ENCODE measurements at regions not wholly inside any gene's neighbourhood (a gene's known extent, or its start where the extent isn't known, plus 50 kb on each side); places are given as distances from the start of the nearest gene placed in this dataset.

DNA sequence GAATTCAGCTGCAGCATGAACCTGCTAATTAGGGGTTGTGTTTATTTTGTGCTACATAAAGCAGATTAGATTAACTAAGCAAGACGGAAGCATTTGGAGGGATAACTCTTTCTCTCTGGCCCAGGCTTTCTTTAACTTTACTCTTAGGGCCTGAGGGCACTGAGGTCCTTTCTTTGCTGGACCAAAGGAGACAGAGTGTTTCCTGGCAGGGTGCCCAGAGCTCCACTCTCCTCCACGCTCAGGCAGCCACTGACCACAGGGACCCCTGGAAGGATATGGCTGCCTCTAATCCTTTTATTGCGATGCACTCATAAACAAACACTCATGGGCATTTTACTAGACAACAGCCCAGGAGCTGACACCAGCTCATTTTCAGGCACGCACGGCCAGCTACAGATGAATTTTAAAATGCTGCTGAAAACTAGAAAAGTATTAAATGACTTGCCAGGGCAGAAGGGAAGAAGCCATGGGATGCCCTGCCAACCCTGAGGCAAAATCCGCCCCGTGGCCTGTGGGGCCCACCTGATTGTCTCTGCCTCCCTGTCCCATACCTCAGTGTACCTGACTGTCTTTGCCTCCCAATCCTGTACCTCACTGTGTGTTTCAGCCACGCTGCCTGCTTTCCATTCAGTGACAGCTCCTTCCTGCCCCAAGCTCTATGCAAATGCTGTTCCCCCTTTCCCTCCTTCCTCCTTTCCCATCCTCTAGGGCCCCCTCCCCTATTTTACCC is 192.6 kb upstream of the NAV2 start:
- intact Hi-C loops (cut with DNase I), result no loop called here
- TF ChIP-seq CTCF (IDR thresholded peaks at IDR 0.05), result no peak
- no peaks in the 10 kb centered on the region for H3K9me3 ChIP-seq
- H3K4me3 ChIP-seq, result no peak overlapping the region
- no peaks in the 10 kb centered on the region for H3K4me1 ChIP-seq
- H3K27ac ChIP-seq, result no peak overlapping the region
- 76 to 84% (median 83%) methylated on average over 8 of the region's 8 CpGs for WGBS, 3 donors
- no peak for ATAC-seq
- H3K27me3 ChIP-seq (ENCODE audit: insufficient read depth in 3 of 3, low read length in 2 of 3), result no peaks in the 10 kb centered on the region
- no peaks in the 10 kb centered on the region for H3K36me3 ChIP-seq (ENCODE audit: insufficient read depth in 1 of 2, low read depth in 1 of 2)
- DNase-seq, result no peak

DNA sequence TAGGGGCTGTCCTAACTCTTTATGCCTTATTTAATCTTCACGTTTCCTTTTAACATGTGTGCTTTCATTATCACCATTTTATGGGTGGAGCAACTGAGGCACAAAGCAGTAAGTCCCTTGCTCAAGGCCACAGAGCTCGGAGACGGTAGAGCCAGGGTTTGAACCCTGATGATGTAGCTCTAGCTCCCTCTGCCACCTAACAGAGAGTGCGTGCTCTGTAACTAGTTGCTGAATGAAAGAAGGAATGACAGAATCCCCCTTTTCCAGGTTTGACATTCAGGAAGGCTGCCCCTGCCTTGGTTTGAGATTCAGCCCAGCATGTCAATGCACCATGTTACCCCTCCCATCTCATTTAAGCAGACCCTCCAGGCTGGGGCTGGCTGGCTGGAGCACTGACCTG is 193.3 kb upstream of the NAV2 start:
- no peaks in the 10 kb centered on the region for H3K4me1 ChIP-seq
- DNase-seq, result no peak
- no peaks in the 10 kb centered on the region for H3K9me3 ChIP-seq
- no peak overlapping the region for H3K4me3 ChIP-seq
- H3K27me3 ChIP-seq (ENCODE audit: insufficient read depth in 3 of 3, low read length in 2 of 3), result no peaks in the 10 kb centered on the region
- TF ChIP-seq CTCF (IDR thresholded peaks at IDR 0.05), result no peak
- H3K27ac ChIP-seq, result no peak overlapping the region
- no peaks in the 10 kb centered on the region for H3K36me3 ChIP-seq (ENCODE audit: insufficient read depth in 1 of 2, low read depth in 1 of 2)
- no peak for ATAC-seq
- intact Hi-C loops (cut with DNase I), result no loop called here
- 70 to 83% (median 77%) methylated on average over 4 of the region's 4 CpGs for WGBS, 3 donors

- Histone ChIP-seq H3K27ac (no peak overlapping the region), H3K27me3 (ENCODE audit: insufficient read depth in 3 of 3, low read length in 2 of 3) (peaks cover 0 to 20% (median 3%) of the 10 kb centered on the region in 3 donors), H3K4me3 (no peak overlapping the region), H3K36me3 (ENCODE audit: insufficient read depth in 1 of 2, low read depth in 1 of 2) (no peaks in the 10 kb centered on the region), H3K4me1 (no peaks in the 10 kb centered on the region), H3K9me3 (no peaks in the 10 kb centered on the region)
- WGBS, 3 donors, result 80 to 91% (median 84%) methylated on average over 2 of the region's 2 CpGs
- DNase-seq, result no peak
- no peak for ATAC-seq
- intact Hi-C loops (cut with DNase I), result no loop called here
- TF ChIP-seq CTCF (IDR thresholded peaks at IDR 0.05), result no peak
Observed at GRCh38 chr11:19513253-19513652, 199.4 kb upstream of the NAV2 start.

DNA sequence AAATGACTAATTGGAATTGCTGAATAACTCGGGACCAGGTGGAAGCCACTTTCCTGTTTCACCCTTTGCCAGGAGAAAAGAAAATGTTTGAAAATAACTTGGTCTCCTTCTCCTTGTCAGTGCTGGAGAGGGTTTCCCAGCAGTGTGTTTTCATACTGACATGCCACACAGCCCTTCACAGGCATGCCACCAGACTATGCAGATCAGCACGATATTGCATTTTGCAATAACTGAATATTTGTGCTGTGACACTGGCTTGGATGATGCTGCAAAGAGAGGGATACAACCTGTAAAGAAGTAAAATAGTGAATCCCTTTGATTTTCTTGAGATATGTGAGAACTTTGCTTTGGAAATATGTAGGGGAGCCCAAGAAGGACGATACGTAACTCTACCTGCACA is 200.0 kb upstream of the NAV2 start:
- Histone ChIP-seq H3K36me3 (ENCODE audit: insufficient read depth in 1 of 2, low read depth in 1 of 2) (no peaks in the 10 kb centered on the region), H3K4me3 (no peak overlapping the region), H3K27me3 (ENCODE audit: insufficient read depth in 3 of 3, low read length in 2 of 3) (peaks cover 0 to 20% (median 3%) of the 10 kb centered on the region in 3 donors), H3K27ac (no peak overlapping the region), H3K4me1 (no peaks in the 10 kb centered on the region), H3K9me3 (no peaks in the 10 kb centered on the region)
- TF ChIP-seq CTCF (IDR thresholded peaks at IDR 0.05), result no peak
- ATAC-seq, result no peak
- intact Hi-C loops (cut with DNase I), result no loop called here
- 55 to 64% (median 59%) methylated on average over 4 of the region's 4 CpGs for WGBS, 3 donors
- DNase-seq, result no peak
